H54 (cell line): ENCODE measurements at regions not wholly inside any gene's neighbourhood (a gene's known extent, or its start where the extent isn't known, plus 50 kb on each side); places are given as distances from the start of the nearest gene placed in this dataset.

Experiments used
- DNase-seq: peaks from one replicate; pipeline ENCODE4 v3.0.0; 2011; ENCODE audit warnings: low spot score, mixed read lengths; ENCODE audit not compliant: insufficient read length
- FAIRE-seq: peaks from 3 replicates; lab custom pipeline; 2011; peaks lifted over from hg19 to GRCh38; lab: Jason Lieb, UNC
- POLR2A ChIP-seq: IDR thresholded peaks from 2 replicates; pipeline ENCODE4 v1.6.1; 2011; ENCODE audit warnings: low read depth, mild to moderate bottlenecking, low read length

DNA sequence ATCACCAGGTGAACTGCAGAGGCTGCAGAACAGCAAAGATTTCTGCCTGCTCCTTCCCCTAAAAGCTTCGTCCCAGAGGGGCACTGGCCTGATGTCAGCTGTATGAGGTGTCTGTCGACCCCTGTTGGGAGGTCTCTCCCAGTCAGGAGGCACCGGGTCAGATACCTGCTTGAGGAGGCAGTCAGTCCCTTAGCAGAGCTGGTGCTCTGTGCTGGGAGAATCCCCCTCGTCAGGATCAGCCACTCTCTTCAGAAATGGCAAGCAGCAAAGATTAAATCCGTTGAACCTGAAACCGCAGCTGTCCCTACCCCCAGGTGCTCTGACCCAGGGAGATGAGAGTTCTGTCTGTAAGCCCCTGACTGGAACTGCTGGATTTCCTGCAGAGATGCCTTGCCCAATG lies 1166.3 kb upstream of the ADGRL3 start:
- DNase-seq (no peak), FAIRE-seq (no peak)
- TF ChIP-seq POLR2A, result no peak

DNA sequence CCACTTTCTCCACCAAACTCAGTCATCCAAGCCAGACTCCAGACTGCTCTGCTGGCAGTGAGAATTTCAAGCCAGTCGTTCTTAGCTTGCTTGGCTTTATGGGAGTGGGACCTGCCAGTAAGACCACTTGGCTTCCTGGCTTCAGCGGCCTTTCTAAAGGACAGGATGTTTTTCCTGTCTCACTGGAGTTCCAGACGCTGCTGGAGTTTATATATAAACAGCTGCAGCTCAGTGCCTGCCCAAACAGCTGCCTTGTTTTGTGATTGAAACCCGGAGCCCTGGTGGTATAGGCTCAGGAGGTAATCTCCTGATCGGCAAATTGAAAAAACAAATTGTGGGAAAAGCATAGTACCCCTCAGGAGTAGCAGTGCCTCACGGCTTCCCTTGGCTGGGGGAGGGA lies 1165.8 kb upstream of the ADGRL3 start:
- DNase-seq (no peak), FAIRE-seq (no peak)
- no peak for TF ChIP-seq POLR2A

DNA sequence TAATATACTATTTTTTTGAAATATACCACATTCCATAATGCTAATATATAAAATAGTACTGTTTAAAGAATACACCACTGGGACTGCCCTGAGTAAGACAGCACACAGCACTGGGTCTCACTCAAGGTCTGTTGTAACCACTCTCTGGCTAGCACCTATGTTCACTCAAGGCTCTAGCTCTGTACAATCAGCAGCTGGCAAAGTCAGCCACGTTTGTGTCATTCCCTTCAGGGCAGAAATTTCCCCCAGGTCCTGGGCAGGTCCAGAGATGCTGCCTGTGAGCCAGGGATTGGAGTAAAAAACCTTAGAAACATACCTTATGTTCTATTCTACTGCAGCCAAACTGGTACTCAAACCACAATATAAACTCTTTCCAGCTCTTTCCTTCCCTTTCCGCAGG lies 1160.2 kb upstream of the ADGRL3 start:
- DNase-seq (no peak), FAIRE-seq (no peak)
- TF ChIP-seq POLR2A, result no peak

DNA sequence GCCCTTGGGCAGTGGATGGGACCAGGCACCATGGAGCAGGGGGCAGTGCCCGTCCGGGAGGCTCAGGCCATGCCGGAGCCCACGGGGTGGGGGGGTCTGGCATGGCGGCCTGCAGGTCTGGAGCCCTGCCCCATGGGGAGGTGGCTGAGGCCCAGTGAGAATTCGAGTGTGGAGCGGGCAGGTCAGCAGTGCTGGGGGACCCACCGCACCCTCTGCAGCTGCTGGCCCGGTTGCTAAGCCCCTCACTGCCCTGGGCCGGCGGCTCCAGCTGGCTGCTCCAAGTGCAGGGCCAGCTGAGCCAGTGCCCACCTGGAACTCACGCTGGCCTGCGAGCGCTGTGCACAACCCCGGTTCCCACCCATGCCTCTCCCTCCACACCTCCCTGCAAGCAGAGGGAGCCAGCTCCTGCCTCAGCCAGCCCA lies 1157.9 kb upstream of the ADGRL3 start:
- FAIRE-seq, result no peak
- TF ChIP-seq POLR2A, result no peak
- DNase-seq, result no peak

DNA sequence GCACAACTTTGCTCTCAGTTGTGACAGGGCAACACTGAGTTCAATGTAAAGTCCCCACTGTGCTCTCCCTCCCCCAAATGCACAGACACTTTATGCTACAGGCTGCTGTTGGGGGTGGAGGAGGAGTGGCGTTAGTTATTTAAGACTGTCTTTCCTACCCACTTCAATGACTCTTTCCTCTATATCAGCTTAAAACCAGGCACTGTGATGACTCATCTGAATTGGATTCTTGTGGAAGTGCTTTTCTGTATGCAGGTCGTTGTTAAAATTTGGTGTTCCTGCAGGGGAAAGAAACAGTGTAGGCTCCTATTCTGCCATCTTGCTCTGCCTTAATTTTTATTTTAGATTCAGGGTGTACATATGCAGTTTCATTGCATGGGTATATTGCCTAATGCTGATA lies 1157.2 kb upstream of the ADGRL3 start:
- no peak for TF ChIP-seq POLR2A
- DNase-seq (peak; percentile 2), FAIRE-seq (no peak)

DNA sequence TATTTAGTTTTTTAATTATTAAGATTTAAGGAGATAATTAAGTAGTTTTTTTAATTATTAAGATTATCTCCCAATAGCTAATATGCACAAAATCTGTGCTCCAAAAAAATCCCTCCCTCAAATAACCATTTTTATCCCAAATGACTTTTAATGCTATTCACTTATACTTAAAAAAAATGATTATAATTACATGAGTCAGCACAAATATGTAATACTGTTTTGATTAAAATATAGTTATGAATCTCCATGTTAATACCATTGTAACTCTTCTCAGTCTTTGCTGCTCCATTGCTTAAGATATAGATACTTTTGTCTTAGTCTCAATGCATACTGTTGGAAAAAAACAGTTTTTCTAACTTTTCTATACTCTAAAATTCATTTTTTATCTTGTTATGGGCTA lies 1121.1 kb upstream of the ADGRL3 start:
- no peak for TF ChIP-seq POLR2A
- DNase-seq, result no peak
- no peak for FAIRE-seq

DNA sequence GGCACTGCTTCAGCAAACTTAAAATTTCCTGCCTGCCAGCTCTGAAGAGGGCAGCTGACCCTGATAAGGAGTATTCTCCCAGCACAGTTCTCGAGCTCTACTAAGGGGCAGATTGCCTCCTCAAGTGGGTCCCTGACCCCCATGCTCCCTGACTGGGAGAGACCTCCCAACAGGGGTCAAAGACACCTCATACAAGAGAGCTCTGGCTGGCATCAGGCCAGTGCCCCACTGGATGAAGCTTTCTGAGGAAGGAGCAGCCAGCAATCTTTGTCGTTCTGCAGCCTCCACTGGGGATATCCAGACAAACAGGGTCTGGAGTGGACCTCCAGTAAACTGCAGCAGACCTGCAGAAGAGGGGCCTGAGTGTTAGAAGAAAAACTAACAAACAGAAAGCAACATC lies 1118.3 kb upstream of the ADGRL3 start:
- TF ChIP-seq POLR2A, result no peak

DNA sequence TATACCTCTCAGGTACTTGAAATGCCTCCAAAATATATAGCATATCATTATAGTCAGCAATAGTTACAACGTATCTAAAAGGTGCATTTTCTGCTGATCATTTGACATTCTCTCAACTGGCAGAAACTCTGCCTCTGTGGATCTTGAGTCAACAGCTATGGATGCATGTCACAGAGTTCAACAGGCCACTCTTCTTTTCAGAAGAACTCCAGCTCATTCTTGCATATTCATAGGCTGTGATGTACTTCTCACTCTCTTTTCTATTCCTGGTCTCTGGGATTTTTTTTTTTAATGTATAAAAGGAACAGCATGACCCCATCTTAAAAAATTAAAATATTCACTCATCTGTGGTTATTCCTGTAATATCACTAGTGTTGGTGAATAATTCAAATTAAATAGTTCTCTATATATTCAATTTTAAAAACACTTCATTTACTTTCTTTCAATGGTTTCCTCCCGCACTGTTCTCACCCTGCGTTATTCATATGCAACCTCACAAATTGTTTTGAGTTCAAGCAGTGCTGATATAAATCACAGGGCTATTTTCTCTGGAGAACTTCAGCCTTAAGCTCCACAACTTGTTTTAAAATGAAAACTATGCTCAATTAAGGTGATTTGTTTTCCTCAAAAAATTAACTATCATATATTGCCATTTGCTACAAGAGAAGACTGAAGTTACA lies 1111.2 kb upstream of the ADGRL3 start:
- no peak for DNase-seq
- TF ChIP-seq POLR2A, result no peak
- FAIRE-seq, result no peak

More for the DNA sequence above, 1118.3 kb upstream of the ADGRL3 start:
- FAIRE-seq (no peak), DNase-seq (no peak)

DNA sequence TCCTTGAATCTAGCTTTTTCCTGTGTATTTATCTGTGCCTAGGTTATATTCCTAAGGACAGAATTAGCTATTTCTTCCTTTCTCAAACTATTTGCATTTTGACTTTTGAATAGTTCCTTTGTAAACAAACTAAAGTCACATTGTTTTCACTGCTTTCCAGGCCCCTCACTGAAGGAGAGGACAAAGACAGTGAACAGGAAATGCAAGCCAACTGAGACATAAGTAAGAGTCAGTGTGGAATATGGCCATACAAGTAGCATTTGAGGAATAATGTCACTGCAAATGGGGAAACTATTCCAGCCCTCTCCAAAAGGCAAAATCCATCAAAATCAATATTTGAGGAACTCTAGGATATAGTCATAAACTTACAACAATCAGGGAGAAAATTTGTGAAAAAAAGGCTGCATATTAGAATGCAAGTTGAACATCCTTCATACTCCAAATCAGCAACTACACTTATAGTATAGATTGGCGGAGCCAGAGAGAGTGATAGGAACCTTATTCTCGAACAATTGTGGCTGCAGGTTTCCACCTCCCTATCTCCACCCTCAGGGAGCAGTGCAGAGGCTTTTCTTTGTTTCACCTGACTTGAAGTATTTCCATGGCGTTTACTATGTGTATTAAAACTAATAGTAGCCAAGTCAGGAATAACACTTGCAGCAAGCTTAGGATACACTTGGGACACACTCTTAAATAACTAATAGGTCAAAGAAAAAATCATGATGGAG lies 1110.4 kb upstream of the ADGRL3 start:
- FAIRE-seq (no peak), DNase-seq (no peak)
- TF ChIP-seq POLR2A, result no peak

DNA sequence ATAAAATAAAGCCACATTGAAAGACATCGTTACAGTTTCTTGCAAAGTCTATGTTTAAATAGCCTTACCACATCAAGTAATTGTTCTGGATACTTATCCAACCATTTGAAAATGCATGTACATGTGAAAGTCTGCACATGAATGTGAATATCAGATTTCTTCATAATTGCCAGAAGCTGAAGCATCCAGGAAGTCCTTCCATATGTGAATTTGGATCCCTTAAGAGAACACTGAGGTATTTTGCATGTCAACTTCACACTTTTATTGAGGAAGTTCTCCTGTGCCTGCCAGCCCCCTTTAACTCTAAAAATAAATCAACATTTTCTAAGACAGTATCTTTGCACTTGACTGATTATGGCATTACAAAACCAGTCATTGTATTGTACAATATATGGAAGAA lies 1103.5 kb upstream of the ADGRL3 start:
- no peak for TF ChIP-seq POLR2A
- no peak for FAIRE-seq
- DNase-seq, result no peak

DNA sequence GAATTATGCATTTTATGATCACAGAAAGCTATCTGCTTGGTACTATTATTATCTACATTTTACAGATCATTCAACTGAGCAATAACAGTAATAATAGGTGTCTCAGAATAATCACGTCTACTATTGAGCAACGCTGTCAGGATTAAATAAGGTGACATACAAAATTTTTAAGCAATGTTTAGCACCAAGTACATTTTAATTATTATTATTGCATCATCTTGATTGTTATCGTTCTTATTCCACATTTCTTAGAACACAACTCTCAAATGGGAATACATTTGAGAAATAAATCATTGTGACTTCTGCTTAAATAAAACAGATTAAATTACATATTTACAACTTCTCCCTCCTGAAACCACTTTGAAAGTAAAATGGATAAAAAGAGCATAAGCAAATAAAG lies 1083.5 kb upstream of the ADGRL3 start:
- FAIRE-seq (no peak), DNase-seq (no peak)
- no peak for TF ChIP-seq POLR2A

DNA sequence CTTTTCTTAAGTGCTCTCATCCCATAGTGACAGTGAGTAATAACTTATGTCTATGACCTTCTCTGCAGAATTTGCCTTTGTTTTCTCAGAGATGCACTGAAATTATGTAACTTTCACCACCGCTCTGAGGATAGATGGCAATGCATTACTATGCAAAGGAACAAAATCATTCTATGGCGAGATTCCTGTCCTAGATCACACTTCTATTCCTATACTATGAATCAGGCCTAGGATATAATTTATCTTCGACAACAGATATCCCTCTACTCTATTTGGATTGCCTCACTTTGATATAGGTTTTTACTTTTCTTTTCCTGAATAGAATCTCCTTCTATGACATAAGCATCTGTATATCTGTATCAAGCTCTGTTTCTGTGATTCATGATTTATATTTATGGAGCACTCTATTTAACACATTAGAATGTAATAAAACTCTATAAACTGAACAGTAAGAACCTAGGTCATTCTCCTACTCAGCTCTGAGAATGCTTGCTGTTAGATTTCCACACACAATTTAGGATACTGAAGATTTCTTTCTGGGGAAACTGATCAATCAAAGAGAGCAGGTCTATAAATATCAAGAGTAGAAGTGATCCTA lies 1082.3 kb upstream of the ADGRL3 start:
- no peak for DNase-seq
- no peak for TF ChIP-seq POLR2A
- FAIRE-seq, result no peak

DNA sequence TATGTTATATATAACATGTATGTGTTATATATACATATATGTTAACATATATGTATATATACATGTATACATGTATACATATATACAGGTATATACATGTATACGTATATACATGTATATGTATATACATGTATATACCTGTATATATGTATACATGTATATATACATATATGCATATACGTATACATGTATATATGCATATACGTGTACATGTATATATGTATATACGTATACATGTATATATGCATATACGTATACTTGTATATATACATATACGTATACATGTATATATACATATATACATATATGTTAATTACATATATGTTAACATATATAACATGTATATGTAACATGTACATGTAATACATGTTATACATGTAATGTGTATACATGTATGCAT lies 1077.3 kb upstream of the ADGRL3 start:
- DNase-seq (no peak), FAIRE-seq (no peak)
- no peak for TF ChIP-seq POLR2A

DNA sequence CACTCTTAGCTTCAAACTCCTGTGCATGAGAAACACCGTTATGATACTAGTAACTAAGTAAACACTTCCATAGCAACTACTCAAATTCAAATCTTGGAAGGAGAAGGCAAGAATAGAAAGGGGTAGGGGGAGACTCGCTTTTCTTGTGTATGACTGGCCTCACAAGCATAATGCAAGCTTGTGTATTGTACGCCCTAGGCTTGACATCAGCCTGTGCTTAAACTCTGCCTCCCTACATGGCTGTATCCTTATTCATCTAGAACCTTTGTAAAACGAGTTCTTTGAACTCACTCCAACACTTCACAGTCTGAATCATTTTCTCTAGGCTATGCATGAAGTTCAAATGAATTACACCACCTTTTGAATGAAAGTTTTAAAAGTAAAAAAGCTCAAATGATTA lies 1071.2 kb upstream of the ADGRL3 start:
- TF ChIP-seq POLR2A, result no peak
- DNase-seq, result no peak
- FAIRE-seq, result no peak
